NCI-H2227 (cell line): ENCODE measurements at regions not wholly inside any gene's neighbourhood (a gene's known extent, or its start where the extent isn't known, plus 50 kb on each side); places are given as distances from the start of the nearest gene placed in this dataset.
"Not testable (repeated sequence)": the region's sequence is repeated elsewhere in the genome, so short reads cannot be mapped to it uniquely, and the experiment has no call there.

Experiments used
- DNase-seq: peaks from one replicate; lab custom pipeline; 2025; ENCODE audit not compliant: unreplicated experiment; lab: John Stamatoyannopoulos, UW

DNA sequence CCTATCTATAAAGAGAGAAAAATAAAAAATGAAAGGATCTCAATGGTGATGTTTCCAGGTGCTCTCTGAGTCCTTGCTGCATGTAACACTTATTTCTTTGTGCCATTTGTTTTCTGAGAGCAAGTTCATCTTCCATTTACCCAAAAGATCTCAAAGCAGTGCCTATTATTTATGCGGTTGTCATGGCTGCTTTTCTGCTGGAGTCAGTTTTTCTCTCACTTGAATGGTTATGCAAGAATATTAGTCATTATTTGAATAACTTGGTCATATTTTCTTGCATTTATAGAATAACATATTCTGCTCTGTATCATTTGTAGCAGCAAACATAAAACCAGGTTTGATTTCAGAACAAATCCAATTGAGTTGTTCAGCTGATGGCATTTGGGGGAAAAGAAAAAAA, 141.8 kb upstream of the G2E3 start:
- DNase-seq = no peak

DNA sequence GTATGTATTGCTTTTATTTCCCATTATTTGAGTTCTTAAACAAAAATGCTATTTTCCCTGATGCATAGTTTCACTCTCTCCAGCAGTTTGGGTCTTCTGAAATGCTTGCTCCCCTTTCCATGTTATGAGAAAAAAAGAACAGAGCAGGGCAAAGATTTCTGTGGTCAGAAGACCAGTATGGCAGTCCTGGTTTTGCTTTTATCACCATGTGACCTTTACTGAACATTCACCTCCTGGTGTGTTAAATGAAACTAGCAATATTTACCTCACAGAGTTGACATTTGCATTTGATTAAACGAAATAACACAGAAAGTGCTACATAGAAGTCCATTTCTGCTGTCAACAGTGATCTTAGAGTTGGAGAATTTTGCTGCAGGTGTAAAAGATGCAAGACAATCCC, 141.0 kb upstream of the G2E3 start:
- DNase-seq = no peak

DNA sequence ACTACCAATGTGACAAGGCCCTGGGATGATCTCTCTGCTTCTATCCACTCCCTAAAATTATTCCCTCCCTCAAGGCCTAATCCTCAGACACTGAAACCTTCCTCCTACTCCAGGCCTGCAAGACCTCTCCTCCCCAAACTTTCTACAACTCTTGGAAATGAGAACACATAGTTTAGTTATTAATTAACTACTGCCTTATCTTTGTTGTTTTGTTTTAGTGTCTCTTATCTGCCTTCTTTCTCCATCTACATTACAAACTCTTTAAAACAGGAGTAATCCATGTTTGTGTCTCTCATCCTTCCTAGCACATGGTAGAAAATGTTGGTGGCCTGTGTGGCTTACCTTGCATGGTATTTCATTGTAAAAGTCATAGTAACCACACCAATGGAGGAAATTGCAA, 139.9 kb upstream of the G2E3 start:
- no peak for DNase-seq

DNA sequence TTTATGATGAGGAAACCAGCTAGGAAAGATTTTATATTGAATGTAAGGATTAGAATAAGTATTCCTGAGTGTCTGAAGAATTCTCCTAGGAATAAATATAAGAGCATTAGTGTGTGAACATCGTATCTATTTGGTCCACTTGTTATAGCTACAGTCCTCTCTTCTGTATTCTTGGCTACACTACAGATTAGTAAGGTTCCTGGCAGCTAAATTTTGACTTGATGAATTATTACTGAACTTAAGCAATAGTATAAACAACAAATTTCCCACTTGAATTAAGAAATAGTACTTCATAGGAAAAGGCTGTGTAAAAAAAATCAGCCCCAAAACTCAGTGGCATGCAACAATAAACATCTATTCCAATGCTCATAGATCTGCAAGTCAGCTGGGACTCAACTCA, 138.4 kb upstream of the G2E3 start:
- no peak for DNase-seq

GRCh38 chr14:30426463-30426862, 132.5 kb upstream of the G2E3 start:
- DNase-seq = no peak

DNA sequence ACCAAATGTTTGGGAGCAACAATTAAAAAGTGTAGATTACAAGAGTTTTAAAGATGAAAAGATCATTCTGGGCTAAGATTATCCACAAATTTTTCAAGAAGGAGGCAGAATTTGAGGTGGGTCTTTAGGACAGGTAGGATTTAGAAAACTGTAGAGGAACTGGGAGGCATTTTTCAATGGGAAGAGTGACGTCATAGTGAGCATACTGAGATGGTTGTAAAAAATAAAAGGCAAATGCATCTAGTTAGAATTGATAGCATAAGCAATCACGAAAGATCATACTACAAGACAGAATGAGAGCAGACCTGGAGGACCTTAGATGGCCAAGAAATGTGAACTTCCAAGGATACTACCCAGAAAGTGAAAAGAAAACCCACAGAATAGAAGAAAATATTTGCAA, 131.6 kb upstream of the G2E3 start:
- DNase-seq = no peak

GRCh38 chr14:30427846-30428245, 131.1 kb upstream of the G2E3 start:
- DNase-seq = no peak

GRCh38 chr14:30431552-30431951, 127.4 kb upstream of the G2E3 start:
- no peak for DNase-seq

DNA sequence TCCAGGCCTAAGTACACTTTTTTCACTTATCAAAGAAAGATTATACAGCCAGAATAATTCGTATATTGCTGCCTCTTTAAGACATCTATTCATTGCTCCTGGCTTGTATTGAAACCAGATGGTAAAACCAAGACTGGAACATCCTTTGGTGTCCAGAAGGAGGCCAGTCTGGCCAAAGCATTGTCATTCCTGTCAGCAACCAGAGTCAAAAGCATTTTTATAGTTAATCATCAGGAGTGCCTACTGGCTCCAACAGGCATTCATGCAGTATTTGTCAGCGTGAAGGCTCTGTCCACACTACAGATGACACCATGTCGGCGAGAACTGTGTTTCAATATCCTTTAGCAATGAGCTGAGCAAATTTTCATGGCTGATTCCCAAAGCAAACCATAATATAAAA, 118.0 kb upstream of the G2E3 start:
- DNase-seq = peak; percentile 20

- DNase-seq = peak; percentile 72
Measured at GRCh38 chr14:30443368-30444007, 115.5 kb upstream of the G2E3 start.

DNA sequence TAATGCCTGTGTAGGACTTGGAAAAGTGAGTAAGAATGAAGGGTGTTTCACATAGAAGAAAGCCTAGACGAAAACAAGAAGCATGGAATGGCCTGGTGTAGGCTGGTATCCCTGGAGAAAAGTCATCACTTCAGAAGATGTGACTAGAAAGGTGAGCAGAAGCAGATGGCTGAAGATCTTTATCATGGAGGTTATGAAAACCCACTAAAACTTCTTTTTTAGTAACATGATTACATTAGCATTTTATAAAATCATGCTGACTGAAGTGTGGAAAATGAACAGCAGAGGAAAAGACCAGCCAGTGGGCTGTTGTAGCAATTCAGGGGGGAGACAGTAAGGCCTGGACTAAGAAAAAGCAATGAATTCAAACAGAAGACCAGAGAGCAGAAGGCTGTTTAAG, 114.5 kb upstream of the G2E3 start:
- no peak for DNase-seq

GRCh38 chr14:30445011-30445793, 113.8 kb upstream of the G2E3 start:
- peak; percentile 23 for DNase-seq

- peak; percentile 11 for DNase-seq
Measured at GRCh38 chr14:30445852-30446251, 113.1 kb upstream of the G2E3 start.

DNA sequence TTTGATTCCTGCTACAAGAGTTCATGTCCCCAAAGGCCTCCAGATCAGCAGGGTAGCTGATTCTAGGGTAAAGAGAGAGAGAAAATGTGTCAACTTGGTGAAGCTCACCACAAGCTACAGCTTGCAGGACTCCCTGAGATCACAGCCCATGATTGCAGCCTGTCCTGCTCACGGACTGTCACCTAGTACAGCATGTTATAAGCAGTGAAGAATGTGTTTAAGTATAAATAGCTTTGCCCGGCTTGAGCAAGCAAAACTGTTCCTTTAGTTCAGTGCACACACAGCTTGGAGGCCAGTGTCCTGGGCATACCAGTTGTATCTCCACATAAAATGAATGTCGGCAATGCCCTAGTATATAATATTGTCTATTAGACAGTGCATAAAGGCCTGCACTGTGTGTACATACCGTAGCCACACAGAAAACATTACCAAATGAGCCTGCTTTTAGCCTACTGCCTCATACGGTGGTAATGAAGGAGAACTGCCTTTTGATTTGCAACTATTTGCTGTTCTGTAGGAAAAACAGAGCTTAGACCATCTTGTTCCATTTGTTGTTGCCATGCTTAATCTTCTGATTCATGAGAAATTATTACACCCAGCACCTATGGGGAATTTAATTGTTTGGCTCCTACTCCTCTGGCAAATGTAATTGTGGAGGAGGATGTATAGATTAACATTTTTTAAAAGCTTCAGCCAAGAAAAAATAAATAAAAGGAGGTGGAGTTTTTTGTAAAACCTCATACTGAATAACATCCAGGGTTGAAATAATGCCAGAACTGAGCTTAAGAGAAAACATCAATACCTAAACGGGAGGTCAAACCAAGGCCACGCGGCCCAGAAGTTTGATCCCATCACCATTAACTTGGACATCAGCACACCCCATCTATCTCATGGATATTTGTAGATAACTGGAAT, 108.1 kb upstream of the G2E3 start:
- DNase-seq = peak; percentile 12

DNA sequence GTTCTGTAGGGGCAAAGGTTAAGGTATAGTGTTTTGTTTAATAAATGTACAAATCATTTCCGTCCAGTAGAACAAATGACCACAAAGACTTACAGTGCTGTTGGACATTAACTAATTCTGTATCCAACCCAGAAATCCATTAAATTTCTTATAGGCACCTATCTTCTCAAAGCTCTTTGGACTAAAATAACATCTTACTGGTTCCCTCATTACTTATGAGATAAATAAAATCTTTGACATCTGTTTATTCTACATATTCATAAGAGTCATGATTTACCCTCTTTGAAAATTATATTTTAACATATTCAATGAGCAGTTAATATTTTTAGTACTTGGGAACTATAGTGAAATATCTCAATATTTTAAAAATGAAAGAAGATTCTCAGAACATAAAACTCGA, 102.7 kb upstream of the G2E3 start:
- DNase-seq = no peak

GRCh38 chr14:30462358-30462757, 96.6 kb upstream of the G2E3 start:
- no peak for DNase-seq

DNA sequence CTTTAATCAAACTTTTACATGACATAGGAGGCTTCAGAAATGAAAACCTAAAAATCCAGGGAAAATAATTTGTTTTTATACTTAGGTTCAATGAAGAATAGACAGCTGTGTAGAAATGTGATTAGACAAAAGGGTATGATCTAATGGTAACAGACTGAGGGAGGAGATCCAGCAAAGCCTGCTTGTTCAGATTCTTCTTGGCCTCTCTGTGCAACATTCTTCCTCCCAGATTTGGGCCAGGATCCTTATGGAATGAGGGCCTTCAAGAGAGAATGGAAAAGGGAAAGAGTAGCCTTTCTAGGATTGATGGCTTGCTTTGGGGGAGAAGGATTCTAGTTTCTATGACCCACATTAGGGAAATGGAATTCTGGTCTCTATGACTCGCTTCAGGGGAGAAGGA, 94.5 kb upstream of the G2E3 start:
- no peak for DNase-seq

GRCh38 chr14:30468354-30468753, 90.6 kb upstream of the G2E3 start:
- DNase-seq = no peak

- no peak for DNase-seq
Measured at GRCh38 chr14:30471980-30472379, 87.0 kb upstream of the G2E3 start.

- not testable (repeated sequence) for DNase-seq
Measured at GRCh38 chr14:30473846-30474696, 84.9 kb upstream of the G2E3 start.

- no peak for DNase-seq
Measured at GRCh38 chr14:30482276-30482675, 76.7 kb upstream of the G2E3 start.
